ENCODE measurements at regions not wholly inside any gene's neighbourhood (a gene's known extent, or its start where the extent isn't known, plus 50 kb on each side); places are given as distances from the start of the nearest gene placed in this dataset.

GRCh38 chr4:24262616-24263015 is 321.7 kb downstream of the DHX15 start:
- TF ChIP-seq HDAC2 (IDR thresholded peaks at IDR 0.05; ENCODE audit: borderline replicate concordance in 1 of 2, low read depth in 2 of 2, low read length in 2 of 2) (no peak), CHD7 (IDR thresholded peaks at IDR 0.05; ENCODE audit: insufficient replicate concordance, low read length) (no peak), POLR2A (IDR thresholded peaks at IDR 0.05; ENCODE audit: control extremely low read depth in 1 of 2, low read depth in 2 of 2, low read length in 2 of 2) (no peak), PHF8 (conservative IDR thresholded peaks at IDR 0.05; ENCODE audit: low read depth, low read length) (no peak), POLR2AphosphoS5 (IDR thresholded peaks at IDR 0.05; ENCODE audit: low read depth, low read length) (no peak), MAX (IDR thresholded peaks at IDR 0.05) (no peak), EZH2 (IDR thresholded peaks at IDR 0.05; ENCODE audit: low read depth, low read length, severe bottlenecking) (no peak), ATF3 (IDR thresholded peaks at IDR 0.05; ENCODE audit: insufficient read depth, low read depth, low read length) (no peak), TEAD4 (IDR thresholded peaks at IDR 0.05; ENCODE audit: low read depth, low read length) (no peak)
- TF ChIP-seq, protein P1, sequence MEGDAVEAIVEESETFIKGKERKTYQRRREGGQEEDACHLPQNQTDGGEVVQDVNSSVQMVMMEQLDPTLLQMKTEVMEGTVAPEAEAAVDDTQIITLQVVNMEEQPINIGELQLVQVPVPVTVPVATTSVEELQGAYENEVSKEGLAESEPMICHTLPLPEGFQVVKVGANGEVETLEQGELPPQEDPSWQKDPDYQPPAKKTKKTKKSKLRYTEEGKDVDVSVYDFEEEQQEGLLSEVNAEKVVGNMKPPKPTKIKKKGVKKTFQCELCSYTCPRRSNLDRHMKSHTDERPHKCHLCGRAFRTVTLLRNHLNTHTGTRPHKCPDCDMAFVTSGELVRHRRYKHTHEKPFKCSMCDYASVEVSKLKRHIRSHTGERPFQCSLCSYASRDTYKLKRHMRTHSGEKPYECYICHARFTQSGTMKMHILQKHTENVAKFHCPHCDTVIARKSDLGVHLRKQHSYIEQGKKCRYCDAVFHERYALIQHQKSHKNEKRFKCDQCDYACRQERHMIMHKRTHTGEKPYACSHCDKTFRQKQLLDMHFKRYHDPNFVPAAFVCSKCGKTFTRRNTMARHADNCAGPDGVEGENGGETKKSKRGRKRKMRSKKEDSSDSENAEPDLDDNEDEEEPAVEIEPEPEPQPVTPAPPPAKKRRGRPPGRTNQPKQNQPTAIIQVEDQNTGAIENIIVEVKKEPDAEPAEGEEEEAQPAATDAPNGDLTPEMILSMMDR (IDR thresholded peaks at IDR 0.05; ENCODE audit: control extremely low read depth in 1 of 3, insufficient read depth in 1 of 3, low read depth in 1 of 3, low read length in 3 of 3) = no peak
